GM19438 (cell line): ENCODE measurements at regions not wholly inside any gene's neighbourhood (a gene's known extent, or its start where the extent isn't known, plus 50 kb on each side); places are given as distances from the start of the nearest gene placed in this dataset.

Experiments
- ATAC-seq: cut with Tn5 transposase; IDR thresholded peaks from one replicate; pipeline ENCODE4 v1.9.1; 2021; ENCODE audit warnings: low read depth; ENCODE audit not compliant: unreplicated experiment

- ATAC-seq: no peak
These were observed 448.3 kb upstream of the SLIT2 start for GRCh38 chr4:19803406-19803805.

GRCh38 chr4:19793831-19794230, 457.9 kb upstream of the SLIT2 start:
- ATAC-seq: no peak

- no peak for ATAC-seq
These were observed 460.1 kb upstream of the SLIT2 start for GRCh38 chr4:19791422-19792123.

GRCh38 chr4:19786616-19787015, 465.1 kb upstream of the SLIT2 start:
- no peak for ATAC-seq

- ATAC-seq: no peak
These were observed 468.0 kb upstream of the SLIT2 start for GRCh38 chr4:19783667-19784223.

GRCh38 chr4:19780871-19781270, 470.8 kb upstream of the SLIT2 start:
- no peak for ATAC-seq

GRCh38 chr4:19776929-19777328, 474.8 kb upstream of the SLIT2 start:
- no peak for ATAC-seq

GRCh38 chr4:19776021-19776459, 475.7 kb upstream of the SLIT2 start:
- no peak for ATAC-seq

GRCh38 chr4:19774690-19775256, 476.9 kb upstream of the SLIT2 start:
- no peak for ATAC-seq

GRCh38 chr4:19772581-19772980, 479.1 kb upstream of the SLIT2 start:
- no peak for ATAC-seq

- no peak for ATAC-seq
These were observed 495.0 kb upstream of the SLIT2 start for GRCh38 chr4:19756661-19757060.

- ATAC-seq: no peak
These were observed 499.1 kb upstream of the SLIT2 start for GRCh38 chr4:19752599-19752998.

- ATAC-seq: no peak
These were observed 502.9 kb upstream of the SLIT2 start for GRCh38 chr4:19748519-19749479.

- ATAC-seq: no peak
These were observed 505.3 kb upstream of the SLIT2 start for GRCh38 chr4:19746377-19746776.

GRCh38 chr4:19743115-19743638, 508.5 kb upstream of the SLIT2 start:
- no peak for ATAC-seq

- ATAC-seq: no peak
These were observed 512.5 kb upstream of the SLIT2 start for GRCh38 chr4:19739101-19739651.

GRCh38 chr4:19736968-19737756, 514.5 kb upstream of the SLIT2 start:
- no peak for ATAC-seq

- ATAC-seq: no peak
These were observed 516.7 kb upstream of the SLIT2 start for GRCh38 chr4:19735012-19735411.

GRCh38 chr4:19729886-19730651, 521.6 kb upstream of the SLIT2 start:
- ATAC-seq: no peak
